Endothelial cell of umbilical vein (primary cell): ENCODE measurements at regions not wholly inside any gene's neighbourhood (a gene's known extent, or its start where the extent isn't known, plus 50 kb on each side); places are given as distances from the start of the nearest gene placed in this dataset.

Experiments
- BruUV-seq: library from RNA; stranded (reverse); fragments of 400-500 nt; replicated peaks from 2 replicates; lab custom pipeline; 2021; lab: Mats Ljungman, UMichigan
- CTCF ChIA-PET: fragments of 300-600, 350-600 bp; sonication (Branson Sonifier 250); formaldehyde crosslinking; loops from one replicate; lab custom pipeline; 2021; ENCODE audit warnings: antibody characterized with exemption, inconsistent platforms; lab: Charles Lee
- POLR2A ChIA-PET: fragments of 300-600, 350-600 bp; sonication (Branson Sonifier 250); formaldehyde crosslinking; loops from one replicate; lab custom pipeline; 2021; ENCODE audit warnings: antibody characterized with exemption, inconsistent platforms; lab: Charles Lee
- DNase-seq: peaks from one replicate; pipeline ENCODE4 v3.0.0-alpha.2; 2011; ENCODE audit warnings: low read depth, low spot score
- FAIRE-seq: peaks from 2 replicates; lab custom pipeline; 2011; peaks lifted over from hg19 to GRCh38; lab: Jason Lieb, UNC
- H2AFZ ChIP-seq: 2 replicates; pipeline ENCODE4 v1.6.0; 2012; ENCODE audit warnings: low read depth, low read length, control low read depth, inconsistent platforms
- H3K27ac ChIP-seq: 2 replicates; pipeline ENCODE4 v1.5.1; 2011; ENCODE audit warnings: low read depth, mild to moderate bottlenecking, control low read depth, low read length, moderate library complexity; ENCODE audit not compliant: insufficient read depth
- H3K27me3 ChIP-seq, 2 experiments: 2 replicates each; pipeline versions ENCODE4 v1.6.0 to v1.6.1; 2011; ENCODE audit warnings: low read length in 2 of 2, mixed read lengths in 1 of 2; ENCODE audit not compliant: control insufficient read depth in 2 of 2, insufficient read depth in 2 of 2
- H3K36me3 ChIP-seq, 2 experiments: 2 replicates in 1 of 2; 3 replicates in 1 of 2; pipeline ENCODE4 v1.5.1; 2011; ENCODE audit warnings: low read length in 2 of 2, mild to moderate bottlenecking in 1 of 2, moderate library complexity in 1 of 2; ENCODE audit not compliant: control insufficient read depth in 2 of 2, insufficient read depth in 2 of 2; ENCODE audit errors: extremely low read depth in 1 of 2
- H3K4me1 ChIP-seq: 3 replicates; pipeline ENCODE4 v1.5.1; 2011; ENCODE audit warnings: mild to moderate bottlenecking, low read length; ENCODE audit not compliant: control insufficient read depth, insufficient read depth; ENCODE audit errors: extremely low read depth
- H3K4me2 ChIP-seq: 2 replicates; pipeline ENCODE4 v1.6.1; 2011; ENCODE audit warnings: low read length, control low read depth, mixed read lengths; ENCODE audit not compliant: insufficient read depth
- H3K4me3 ChIP-seq, 3 experiments: fragments of 200-600 bp in 1 of 3; sonication (generic), shearing (Covaris generic) in 1 of 3; replicated peaks in 1 of 3; 2 replicates each; pipeline ENCODE4 v1.5.1; 2011 to 2016; ENCODE audit warnings: control low read depth in 3 of 3, low read length in 3 of 3, mild to moderate bottlenecking in 2 of 3, inconsistent platforms in 1 of 3, low read depth in 1 of 3, moderate library complexity in 1 of 3; ENCODE audit not compliant: insufficient read depth in 1 of 3
- H3K79me2 ChIP-seq: 2 replicates; pipeline ENCODE4 v1.6.0; 2012; ENCODE audit warnings: low read length, inconsistent platforms; ENCODE audit not compliant: control insufficient read depth, insufficient read depth
- H3K9ac ChIP-seq: replicated peaks from 2 replicates; pipeline ENCODE3; 2011; ENCODE audit warnings: low read length, control low read depth; ENCODE audit not compliant: insufficient read depth; ENCODE audit errors: extremely low read depth
- H3K9me1 ChIP-seq: replicated peaks from 3 replicates; pipeline ENCODE4 v1.6.0; 2011; ENCODE audit warnings: mild to moderate bottlenecking, low read length; ENCODE audit not compliant: control insufficient read depth, insufficient read depth; ENCODE audit errors: extremely low read depth
- H3K9me3 ChIP-seq: replicated peaks from 2 replicates; pipeline ENCODE4 v1.5.1; 2012; ENCODE audit warnings: low read length, inconsistent platforms; ENCODE audit not compliant: control insufficient read depth, insufficient read depth
- H4K20me1 ChIP-seq: replicated peaks from 2 replicates; pipeline ENCODE3; 2011; ENCODE audit warnings: mild to moderate bottlenecking, low read length; ENCODE audit not compliant: control insufficient read depth, insufficient read depth; ENCODE audit errors: extremely low read depth
- CTCF ChIP-seq, 2 donors: IDR thresholded peaks; 1 replicate in 1 of 2; 2 replicates in 1 of 2; pipeline ENCODE4 v1.5.1; 2011; ENCODE audit warnings: low read length in 2 of 2, mild to moderate bottlenecking in 2 of 2, moderate library complexity in 2 of 2, control low read depth in 1 of 2, inconsistent platforms in 1 of 2, low read depth in 1 of 2; ENCODE audit not compliant: insufficient read depth in 1 of 2; ENCODE audit errors: extremely low read depth in 1 of 2
- EZH2 ChIP-seq: IDR thresholded peaks from 2 replicates; pipeline ENCODE4 v1.6.1; 2012; ENCODE audit warnings: borderline replicate concordance, low read depth, mild to moderate bottlenecking, moderate library complexity, low read length, inconsistent platforms; ENCODE audit not compliant: severe bottlenecking
- FOS ChIP-seq: IDR thresholded peaks from 2 replicates; pipeline ENCODE4 v1.6.1; 2011; ENCODE audit warnings: mild to moderate bottlenecking, low read length, moderate library complexity, borderline replicate concordance; ENCODE audit not compliant: insufficient read depth
- GATA2 ChIP-seq: IDR thresholded peaks from 2 replicates; pipeline ENCODE4 v1.7.0; 2011; ENCODE audit warnings: low read depth, mild to moderate bottlenecking, moderate library complexity, mixed read lengths, low read length; ENCODE audit not compliant: insufficient read length, insufficient read depth
- JUN ChIP-seq: IDR thresholded peaks from 2 replicates; pipeline ENCODE4 v1.6.1; 2011; ENCODE audit warnings: borderline replicate concordance, low read depth; ENCODE audit not compliant: insufficient read length, insufficient read depth
- MAX ChIP-seq: IDR thresholded peaks from 2 replicates; pipeline ENCODE4 v1.6.1; 2011; ENCODE audit not compliant: insufficient read depth, insufficient read length
- MYC ChIP-seq: IDR thresholded peaks from one replicate; pipeline ENCODE4 v1.6.1; 2011; ENCODE audit warnings: mild to moderate bottlenecking, low read depth, low read length
- POLR2A ChIP-seq: IDR thresholded peaks from 2 replicates; pipeline ENCODE4 v1.6.1; 2012; ENCODE audit warnings: low read depth, mild to moderate bottlenecking, control low read depth, low read length
- POLR2AphosphoS5 ChIP-seq: IDR thresholded peaks from 2 replicates; pipeline ENCODE4 v1.6.1; 2012; ENCODE audit warnings: low read depth, mild to moderate bottlenecking, control low read depth, low read length, moderate library complexity; ENCODE audit not compliant: insufficient read depth
- dilution Hi-C: fragments of 300-500 bp; cut with MboI; formaldehyde crosslinking; loops from one replicate; pipeline ENCODE4 v1.15.0; 2019; ENCODE audit warnings: low sequenced_read_pairs; ENCODE audit not compliant: extremely low pct_ligation_motif_present
- intact Hi-C: fragments of 100-400 bp; cut with micrococcal nuclease; formaldehyde crosslinking; loops from one replicate; pipeline ENCODE4 v1.10.0; 2022

- dilution Hi-C loops (no loop called here), intact Hi-C loops (no loop called here)
- FAIRE-seq (no peak), DNase-seq (no peak)
- Histone ChIP-seq H3K4me2 (no peak overlapping the region), H3K79me2 (no peaks in the 10 kb centered on the region), H3K9me1 (no peaks in the 10 kb centered on the region), H3K4me3 (no peak overlapping the region), H3K27ac (no peak overlapping the region), H3K27me3 (no peaks in the 10 kb centered on the region), H3K9ac (no peak overlapping the region), H3K9me3 (no peaks in the 10 kb centered on the region), H3K36me3 (no peaks in the 10 kb centered on the region), H4K20me1 (no peaks in the 10 kb centered on the region), H2AFZ (no peak overlapping the region), H3K4me1 (no peaks in the 10 kb centered on the region)
- BruUV-seq: no TSS peak
- POLR2A ChIA-PET: no interaction called here
- TF ChIP-seq FOS: no peak
- no peak for TF ChIP-seq JUN
- TF ChIP-seq POLR2A: no peak
- TF ChIP-seq GATA2: no peak
- TF ChIP-seq CTCF (IDR thresholded peaks at IDR 0.05; ENCODE audit: extremely low read depth in 1 of 2, insufficient read depth in 1 of 2, low read depth in 1 of 2, low read length in 2 of 2): no peak
- no peak for TF ChIP-seq MYC
- no peak for TF ChIP-seq MAX
- no peak for TF ChIP-seq POLR2AphosphoS5
- no peak for TF ChIP-seq EZH2
- CTCF ChIA-PET: no interaction called here
These were observed 90.1 kb upstream of the RNPC3 start for GRCh38 chr1:103435443-103435842.
